ENCODE measurements at regions not wholly inside any gene's neighbourhood (a gene's known extent, or its start where the extent isn't known, plus 50 kb on each side); places are given as distances from the start of the nearest gene placed in this dataset.
"Not testable (repeated sequence)": the region's sequence is repeated elsewhere in the genome, so short reads cannot be mapped to it uniquely, and the experiment has no call there.

DNA sequence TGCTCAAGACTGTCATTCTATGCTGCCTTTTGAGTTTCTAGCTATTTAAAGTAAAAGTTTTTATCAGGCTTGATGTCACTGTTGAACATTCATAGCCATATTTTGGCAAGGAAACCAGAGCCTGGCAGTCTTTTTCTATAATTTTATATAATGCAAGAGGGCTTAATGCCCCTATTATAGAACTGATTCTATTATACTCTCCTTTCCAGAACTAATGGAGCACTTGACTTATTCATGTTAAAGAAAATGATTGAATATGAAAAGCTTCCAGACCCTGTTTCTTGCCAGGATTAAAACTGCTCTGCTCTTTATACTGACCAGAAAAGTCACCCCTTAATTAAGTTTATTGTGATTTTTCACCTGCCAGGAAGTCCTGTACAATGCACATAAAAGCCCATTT is 337.6 kb upstream of the CHRM2 start:
- no peak for FAIRE-seq

DNA sequence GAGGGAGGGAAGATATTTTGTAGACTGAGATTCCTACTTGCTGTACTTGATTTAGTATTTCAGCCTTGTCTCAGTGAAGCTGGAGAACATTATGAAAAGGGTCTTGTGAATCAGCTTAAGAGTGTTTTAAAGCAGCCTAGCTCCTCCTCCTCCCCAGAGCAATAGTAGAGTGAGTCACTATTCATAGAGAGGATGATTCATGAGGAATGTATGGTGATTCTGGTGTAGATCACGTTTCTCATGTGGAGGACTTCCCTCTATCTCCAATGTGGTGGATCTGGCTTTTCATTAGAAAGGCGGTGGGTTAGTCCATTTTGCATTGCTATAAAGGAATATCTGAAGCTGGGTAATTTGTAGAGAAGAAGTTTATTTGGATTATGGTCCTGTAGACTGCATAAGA is 340.1 kb upstream of the CHRM2 start:
- FAIRE-seq = no peak

DNA sequence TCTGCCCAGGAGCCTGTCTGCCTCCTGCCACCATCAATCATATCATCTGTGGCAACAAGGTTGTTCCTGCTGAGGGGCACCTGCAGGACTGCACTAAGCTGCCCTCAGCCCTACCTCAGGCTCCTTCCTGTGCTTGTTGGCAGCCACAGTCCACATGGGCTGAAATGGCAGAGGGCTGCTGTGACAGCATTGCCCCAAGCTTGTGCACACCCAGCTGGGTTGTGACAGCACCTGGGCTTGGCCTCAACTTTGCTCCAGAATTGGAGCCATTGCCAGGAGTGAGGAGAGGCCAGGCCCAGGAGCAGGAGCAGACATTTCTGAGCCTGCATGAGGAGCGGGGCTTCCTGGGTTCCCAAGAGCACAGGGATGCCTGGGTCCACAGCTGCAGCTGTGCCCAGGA is 340.9 kb upstream of the CHRM2 start:
- FAIRE-seq = no peak

DNA sequence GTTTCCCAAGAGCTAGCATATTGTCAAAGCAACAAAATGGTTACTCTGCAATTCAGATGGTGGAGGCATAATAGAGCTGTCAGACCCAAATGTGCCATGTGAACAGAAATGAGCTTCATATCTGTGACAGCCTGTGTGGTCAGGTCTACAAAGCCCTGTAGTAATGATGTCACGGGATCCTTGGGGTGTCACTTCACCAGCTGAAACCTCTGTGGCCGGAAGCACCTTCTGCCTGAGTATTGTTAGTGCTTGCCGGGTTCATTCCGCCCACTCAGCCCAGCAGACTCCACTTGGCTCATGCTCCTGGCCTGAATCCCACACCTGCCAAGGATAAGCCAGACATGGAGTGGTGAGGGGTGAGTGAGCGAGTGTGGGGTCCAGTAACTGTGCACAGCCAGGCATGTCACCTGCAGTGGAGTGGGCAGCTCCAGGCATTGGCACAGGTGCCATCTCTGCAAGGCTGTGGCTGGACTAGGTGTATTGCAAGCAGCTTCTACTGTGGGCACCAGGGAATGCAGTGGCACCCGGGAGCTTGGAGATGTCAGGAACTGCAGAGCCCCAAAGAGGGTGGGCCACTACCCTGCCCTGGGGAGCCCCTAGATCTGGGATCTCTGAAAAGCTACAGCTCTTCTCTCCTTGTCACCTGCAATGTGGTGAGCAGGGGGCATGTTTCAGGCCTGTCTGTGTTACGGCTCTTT is 341.9 kb upstream of the CHRM2 start:
- no peak for FAIRE-seq

DNA sequence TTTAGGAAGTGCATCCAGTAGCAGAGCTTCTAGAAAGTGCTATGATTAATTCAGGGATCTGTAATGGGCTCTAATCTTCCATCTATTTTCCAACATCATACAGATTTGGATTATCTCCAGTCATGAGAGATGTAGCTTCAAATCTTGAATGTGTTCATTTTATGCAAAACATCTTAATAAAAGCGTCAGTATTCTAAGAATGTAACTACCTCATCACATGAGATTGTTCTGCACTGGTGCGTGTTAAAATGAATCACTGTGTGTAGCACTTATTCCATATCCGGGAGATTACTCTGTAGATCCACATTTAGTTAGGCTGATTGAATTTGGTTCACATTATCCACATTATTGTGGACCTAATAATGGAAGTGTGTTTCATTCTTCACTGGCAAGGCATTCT is 344.9 kb upstream of the CHRM2 start:
- no peak for FAIRE-seq

DNA sequence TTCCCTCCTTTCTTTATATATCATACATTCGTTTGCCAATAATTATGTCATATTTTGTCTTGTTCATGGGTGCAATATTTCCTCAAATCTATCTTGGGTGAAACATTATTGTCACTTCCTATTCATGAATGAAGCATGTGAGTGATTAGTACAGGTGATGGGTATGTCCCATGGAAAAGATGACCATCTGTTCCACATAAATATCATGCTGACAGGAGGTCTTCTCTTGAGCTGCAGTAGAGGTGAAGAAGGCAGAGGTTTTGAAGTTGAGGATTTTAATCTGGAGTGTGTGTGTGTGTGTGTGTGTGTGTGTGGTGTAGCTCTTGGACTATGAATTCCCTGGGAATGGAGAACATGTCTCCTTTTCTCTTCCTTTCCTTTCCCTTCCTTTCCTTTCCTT is 350.5 kb upstream of the CHRM2 start:
- no peak for FAIRE-seq

DNA sequence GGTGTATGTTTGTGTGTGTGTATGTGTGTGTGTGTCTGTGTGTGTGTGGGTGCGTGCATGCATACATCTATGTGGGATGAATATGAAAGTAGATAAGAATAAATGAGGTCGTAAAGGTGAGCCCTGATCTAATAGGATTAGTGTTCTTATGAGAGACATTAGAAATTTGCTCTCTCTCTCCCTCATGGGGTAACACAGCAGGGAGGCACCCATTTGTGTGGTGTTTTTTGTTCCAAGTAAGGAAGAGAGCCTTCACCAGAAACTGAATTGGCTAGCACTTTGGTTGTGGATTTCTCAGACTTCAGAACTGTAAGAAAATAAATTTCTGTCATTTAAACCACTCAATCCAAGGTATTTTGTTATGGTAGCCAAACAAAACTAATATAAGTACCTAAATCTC is 353.7 kb upstream of the CHRM2 start:
- no peak for FAIRE-seq

DNA sequence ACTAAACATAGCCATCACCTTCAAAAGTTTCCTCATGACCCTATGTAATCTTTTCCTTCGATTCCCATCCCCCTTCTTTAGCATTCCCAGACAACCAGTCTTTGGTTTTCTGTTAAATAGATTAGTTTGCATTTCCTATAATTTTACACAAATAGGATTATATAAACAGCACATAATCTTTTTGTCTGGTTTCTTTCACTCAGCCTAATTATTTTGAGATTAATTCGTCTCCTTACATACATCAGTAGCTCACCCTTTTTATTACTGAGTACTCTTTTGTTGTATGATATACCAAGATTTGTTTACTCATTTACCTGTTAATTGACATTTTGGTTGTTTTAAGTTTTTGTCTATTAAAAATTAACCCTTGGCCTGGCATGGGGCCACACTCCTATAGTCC is 354.7 kb upstream of the CHRM2 start:
- no peak for FAIRE-seq

DNA sequence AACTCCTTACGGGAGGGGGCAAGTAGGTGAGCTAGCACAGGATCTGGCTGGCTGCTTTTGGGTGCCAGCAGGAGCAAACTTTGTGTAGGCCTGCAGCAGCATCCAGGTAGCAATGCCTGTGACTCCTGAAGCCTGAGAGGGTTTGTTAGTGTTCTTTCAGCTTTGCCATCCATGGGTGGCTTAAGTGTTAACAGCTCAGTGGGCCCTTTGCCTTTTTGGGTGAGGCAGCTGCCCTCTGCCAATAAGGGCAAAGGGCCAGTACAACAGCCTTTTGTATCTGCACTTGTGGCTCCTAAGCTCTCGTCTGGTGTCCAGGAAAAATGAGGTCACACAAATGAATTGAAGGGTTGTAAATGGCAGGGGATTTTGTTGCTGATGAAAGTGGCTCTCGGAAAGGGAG is 359.0 kb upstream of the CHRM2 start:
- FAIRE-seq = no peak

DNA sequence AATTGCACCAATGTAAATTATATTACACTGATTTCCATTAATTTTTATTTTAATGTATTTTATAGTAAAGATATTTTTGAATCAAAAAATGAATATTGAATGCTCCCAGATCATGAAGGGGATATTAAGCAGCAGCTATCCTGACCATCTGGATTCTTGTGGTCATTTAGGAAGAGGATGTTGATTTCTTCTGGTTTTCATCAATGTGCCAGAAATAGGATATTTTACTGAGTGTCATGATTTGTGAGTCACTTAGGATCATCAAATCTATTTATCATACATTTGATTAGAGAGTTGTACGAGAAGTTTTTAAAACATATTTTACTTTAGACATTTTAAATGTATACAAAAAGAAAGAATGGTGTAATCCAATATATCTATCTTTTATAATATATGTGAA is 366.3 kb upstream of the CHRM2 start:
- FAIRE-seq = peak; percentile 33

DNA sequence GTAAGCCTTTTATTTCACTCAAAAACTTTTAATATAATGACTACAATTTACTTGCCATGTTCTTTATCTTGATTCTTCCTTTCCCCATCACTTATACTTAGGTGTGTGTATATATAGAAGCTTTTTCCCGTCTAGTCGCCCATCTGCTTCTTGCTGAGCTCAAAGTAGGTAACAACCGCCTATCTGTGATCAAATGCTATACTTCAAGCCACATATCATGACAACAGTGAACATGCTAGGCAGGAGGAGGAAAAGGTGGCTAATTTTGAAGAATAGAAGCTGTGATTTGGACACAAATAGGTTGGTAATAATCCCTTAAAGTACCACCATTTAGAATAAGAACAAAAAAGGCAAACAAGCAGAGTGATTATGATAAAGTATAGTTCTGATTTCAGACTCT is 367.3 kb upstream of the CHRM2 start:
- FAIRE-seq = no peak

DNA sequence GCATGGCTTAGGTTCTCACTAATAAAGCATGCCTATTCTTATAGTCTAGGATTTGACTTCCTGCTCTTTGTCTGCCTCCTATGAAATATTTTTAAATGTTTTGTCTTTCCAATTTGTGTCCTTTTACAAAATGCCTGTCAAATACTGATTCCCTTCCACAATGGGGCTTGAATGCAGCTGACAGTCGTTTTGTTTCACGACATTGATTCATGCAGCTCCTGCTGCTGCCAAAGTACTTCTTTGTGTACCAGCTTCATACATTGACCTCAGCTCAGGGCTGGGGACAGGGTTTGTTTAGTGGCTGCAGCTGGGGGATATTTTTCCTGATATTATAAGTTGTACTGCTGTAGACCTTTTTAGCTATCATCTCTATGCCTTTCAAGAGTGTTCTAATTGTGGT is 371.9 kb upstream of the CHRM2 start:
- no peak for FAIRE-seq

DNA sequence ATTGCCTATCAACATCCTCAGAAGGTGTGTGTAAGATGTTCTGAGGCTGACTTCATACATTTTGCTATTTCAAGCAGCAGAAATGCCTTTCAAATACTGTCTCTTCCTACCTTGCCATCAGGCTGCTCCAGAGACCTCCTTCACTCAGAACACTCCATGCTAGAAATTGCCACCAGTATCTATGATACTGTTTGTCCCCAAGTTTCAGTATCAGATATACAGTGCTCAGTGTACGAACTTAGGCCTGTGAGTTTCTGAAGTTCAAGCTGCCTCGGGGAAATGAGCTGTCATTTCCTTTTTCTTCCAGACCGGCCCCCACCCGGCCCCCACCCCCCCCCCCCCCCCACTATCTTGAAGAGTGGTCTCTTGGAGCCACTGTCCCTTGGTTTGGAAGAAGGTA is 373.4 kb upstream of the CHRM2 start:
- no peak for FAIRE-seq

DNA sequence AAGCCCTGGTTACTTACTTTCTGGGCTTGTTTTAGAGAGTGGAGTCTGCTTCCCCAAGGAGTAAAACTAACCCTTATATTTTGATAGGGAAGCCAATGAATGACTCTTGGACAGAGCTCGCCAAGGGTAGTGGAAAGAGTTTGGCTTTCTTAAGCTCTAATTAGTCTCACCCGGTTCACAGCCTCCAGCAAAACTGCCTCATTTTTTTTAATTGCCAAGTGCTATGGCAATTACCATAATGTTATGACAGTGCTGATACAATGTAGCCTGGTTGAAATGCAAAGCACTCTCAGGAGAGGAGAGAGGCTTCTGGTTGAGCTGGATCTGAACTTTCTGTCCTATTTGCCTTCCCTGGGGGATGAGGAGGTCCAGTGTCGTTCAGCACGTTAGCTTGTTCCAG is 376.1 kb upstream of the CHRM2 start:
- FAIRE-seq = no peak

DNA sequence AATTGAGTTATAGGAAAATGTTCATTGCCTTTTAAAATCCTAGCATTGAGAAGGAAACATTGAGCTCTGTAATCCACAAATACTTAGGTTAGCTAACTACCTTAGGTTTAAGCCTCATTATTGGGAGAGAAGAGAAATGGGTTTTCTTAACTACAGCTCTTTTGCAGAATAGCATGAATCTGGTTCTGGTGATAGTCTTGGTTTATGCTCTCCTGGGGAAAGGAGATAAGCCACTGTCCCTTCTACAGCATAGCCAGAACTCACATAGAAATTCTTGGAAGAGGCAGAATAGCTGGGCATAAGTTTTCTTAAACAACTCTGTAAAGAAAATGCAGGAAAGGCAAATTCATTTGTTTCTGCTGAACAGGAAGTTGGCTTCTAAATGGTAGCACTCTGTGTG is 378.6 kb upstream of the CHRM2 start:
- FAIRE-seq = no peak

DNA sequence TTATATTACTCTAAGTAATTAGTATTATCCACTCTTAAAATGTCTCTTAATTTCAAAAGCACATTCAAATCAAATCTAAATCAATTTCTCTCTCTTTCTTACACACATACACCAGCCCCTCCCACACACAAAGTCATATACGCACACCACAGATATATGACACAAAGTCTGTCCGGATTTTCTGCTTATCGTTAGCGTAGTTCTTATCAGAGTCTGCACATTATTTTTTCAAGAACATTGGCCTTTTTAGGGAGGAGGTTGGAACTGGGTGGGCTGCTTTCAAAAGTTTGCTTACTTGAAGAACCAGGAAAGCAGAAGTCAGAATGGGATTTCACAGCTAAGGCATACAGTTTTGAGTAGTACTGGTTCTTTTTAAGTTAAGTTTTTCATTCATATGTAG is 387.6 kb upstream of the CHRM2 start:
- FAIRE-seq = no peak

DNA sequence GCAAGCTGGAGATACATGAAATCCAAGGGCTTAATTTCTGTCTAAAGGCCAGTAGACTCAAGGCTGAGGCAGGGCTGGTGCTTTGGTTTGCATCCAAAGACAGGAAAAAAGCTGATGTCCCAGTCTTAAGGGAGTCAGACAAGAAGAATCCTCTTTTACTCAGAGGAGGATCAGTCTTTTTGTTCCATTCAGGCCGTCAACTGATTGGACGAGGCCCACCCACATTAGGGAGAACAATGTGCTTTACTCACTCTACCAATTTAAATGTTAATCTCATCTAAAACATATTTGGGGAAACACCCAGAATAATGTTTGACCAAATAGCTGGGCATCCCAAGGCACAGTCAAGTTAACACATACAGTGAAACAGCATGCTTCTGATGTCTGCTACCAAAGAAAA is 388.5 kb upstream of the CHRM2 start:
- FAIRE-seq = no peak

DNA sequence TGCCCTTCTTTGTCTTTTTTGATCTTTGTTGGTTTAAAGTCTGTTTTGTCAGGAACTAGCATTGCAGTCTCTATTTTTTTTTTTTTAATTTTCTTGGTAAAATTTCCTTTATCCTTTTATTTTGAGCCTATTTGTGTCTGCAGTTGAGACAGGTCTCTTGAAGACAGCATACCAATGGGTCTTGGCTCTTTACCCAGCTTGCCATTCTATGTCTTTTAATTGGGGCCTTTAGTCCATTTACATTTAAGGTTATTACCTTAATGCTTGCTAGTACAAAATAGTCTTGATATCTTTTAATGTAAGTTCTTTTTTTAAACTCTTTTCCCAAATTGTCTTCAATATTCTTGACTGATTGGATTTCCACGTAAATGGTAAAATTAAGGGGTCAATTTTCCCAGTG is 398.3 kb upstream of the CHRM2 start:
- FAIRE-seq = no peak

DNA sequence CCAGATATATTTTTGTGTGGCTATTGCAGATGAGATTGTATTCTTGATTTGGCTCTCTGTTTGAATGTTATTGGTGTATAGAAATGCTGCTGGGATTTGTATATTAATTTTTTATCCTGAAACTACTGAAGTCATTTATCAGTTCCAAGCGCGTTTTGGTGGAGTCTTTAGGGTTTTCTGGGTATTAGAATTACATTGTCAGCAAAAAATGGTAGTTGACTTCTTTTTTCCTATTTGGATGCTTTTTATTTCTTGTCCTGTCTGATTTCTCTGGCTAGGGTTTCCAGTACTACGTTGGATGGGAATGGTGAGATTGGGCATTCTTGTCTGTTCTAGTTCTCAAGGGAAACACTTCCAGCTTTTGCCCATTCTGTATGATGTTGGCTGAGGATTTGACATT is 415.5 kb upstream of the CHRM2 start:
- FAIRE-seq = no peak

DNA sequence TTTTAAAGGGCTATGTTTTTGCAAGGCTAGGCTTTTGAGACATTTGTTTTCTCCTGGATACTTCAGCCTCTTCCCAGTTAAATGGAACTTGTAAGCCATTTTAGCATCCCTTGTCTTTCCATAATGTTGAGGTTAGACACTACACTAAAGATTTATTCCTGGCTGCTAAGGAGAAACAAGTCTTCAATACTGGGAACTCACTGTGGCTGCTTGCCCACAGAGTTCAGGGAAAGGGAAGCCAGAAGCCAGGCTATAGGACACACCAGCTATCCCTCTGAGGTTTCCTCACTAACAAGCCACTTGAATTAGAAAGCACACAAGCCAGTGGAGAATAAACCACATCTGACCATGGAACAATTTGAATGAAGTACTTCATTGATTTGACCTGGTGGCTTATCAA is 421.7 kb upstream of the CHRM2 start:
- FAIRE-seq = no peak

DNA sequence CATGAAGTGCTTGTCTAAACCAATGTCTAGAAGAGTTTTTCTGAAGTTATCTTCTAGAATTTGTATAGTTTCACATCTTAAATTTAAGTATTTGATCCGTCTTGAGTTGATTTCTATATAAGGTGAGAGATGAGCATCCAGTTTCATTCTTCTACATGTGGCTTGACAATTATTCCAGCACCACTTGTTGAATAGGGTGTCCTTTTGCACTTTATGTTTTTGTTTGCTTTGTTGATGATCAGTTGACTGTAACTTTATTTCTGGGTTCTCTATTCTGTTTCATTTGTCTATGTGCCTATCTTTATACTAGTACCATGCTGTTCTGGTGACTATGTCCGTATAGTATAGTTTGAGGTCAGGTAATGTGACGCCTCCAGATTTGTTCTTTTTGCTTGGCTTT is 426.6 kb upstream of the CHRM2 start:
- FAIRE-seq = no peak

DNA sequence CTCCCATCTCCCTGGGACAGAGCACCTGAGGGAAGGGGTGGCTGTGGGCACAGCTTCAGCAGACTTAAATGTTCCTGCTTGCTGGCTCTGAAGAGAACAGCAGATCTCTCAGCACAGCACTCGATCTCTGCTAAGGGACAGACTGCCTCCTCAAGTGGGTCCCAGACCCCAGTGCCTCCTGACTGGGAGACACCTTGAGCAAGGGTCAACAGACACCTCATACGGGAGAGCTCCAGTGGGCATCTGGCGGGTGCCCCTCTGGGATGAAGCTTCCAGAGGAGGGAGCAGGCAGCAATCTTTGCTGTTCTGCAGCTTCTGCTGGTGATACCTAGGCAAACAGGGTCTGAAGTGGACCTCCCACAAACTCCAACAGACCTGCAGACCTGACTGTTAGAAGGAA is 436.7 kb upstream of the CHRM2 start:
- not testable (repeated sequence) for FAIRE-seq

DNA sequence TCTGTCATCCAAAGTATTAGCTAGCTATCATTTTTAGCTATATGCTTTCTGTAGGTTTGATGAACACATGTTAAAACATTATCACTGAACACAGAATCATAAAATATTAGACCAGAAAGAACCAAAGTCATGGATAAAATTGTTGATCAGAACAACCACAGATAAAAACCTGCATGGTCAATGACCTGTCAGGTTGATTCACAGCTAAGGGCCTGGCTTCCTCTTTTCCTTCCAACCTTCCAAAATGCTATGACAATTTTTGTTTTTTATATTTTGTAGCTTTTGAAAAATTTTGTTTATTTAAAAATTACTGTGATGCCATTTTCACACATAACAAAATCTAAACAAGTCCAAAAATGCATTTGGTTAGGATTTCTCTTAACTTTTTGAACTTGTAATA is 444.4 kb upstream of the CHRM2 start:
- FAIRE-seq = no peak

DNA sequence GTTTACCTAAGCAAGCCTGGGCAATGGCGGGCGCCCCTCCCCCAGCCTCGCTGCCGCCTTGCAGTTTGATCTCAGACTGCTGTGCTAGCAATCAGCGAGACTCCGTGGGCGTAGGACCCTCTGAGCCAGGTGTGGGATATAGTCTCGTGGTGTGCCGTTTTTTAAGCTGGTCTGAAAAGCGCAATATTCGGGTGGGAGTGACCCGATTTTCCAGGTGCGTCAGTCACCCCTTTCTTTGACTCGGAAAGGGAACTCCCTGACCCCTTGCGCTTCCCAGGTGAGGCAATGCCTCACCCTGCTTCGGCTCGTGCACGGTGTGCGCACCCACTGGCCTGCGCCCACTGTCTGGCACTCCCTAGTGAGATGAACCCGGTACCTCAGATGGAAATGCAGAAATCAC is 442.6 kb upstream of the MTPN start:
- not testable (repeated sequence) for FAIRE-seq

DNA sequence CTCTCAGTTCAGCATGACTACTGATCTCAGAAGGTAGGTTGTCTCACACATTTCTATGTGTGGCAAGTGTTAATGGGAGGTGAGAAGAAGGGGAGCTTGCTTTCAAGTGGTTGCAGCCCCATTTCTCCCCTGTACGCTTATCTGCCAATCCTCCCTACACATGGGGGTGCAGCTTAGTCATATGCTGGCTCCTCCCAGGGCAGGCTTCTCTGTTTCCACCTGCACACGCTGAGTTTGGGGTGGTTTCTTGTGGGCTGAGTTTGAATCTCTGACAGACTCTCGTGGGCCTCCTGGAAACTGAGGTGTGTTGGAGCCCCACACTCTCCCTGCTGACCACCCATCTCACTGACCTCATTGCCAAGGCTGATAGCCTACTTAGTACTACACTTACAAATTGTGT is 435.8 kb upstream of the MTPN start:
- no peak for FAIRE-seq
